NCI-H1694 treated with DMSO at 0.1 percent for 48 hours (cell line): ENCODE measurements at regions not wholly inside any gene's neighbourhood (a gene's known extent, or its start where the extent isn't known, plus 50 kb on each side); places are given as distances from the start of the nearest gene placed in this dataset.

Experiments
- DNase-seq: peaks from one replicate; lab custom pipeline; 2025; lab: John Stamatoyannopoulos, UW

- DNase-seq: no peak
These were observed 485.3 kb upstream of the SMIM21 start for GRCh38 chr18:75912829-75913228.

- no peak for DNase-seq
These were observed 476.9 kb upstream of the SMIM21 start for GRCh38 chr18:75904416-75904815.

GRCh38 chr18:75898651-75899050 lies 471.1 kb upstream of the SMIM21 start:
- DNase-seq: no peak

- DNase-seq: no peak
These were observed 469.9 kb upstream of the SMIM21 start for GRCh38 chr18:75897386-75897785.

- no peak for DNase-seq
These were observed 469.4 kb upstream of the SMIM21 start for GRCh38 chr18:75896865-75897264.

- DNase-seq: no peak
These were observed 467.6 kb upstream of the SMIM21 start for GRCh38 chr18:75895135-75895534.

- no peak for DNase-seq
These were observed 457.2 kb upstream of the SMIM21 start for GRCh38 chr18:75884728-75885127.

- no peak for DNase-seq
These were observed 453.5 kb upstream of the SMIM21 start for GRCh38 chr18:75880925-75881504.

- DNase-seq: no peak
These were observed 452.8 kb upstream of the SMIM21 start for GRCh38 chr18:75880266-75880665.

- no peak for DNase-seq
These were observed 451.7 kb upstream of the SMIM21 start for GRCh38 chr18:75879196-75879595.

- DNase-seq: no peak
These were observed 448.1 kb upstream of the SMIM21 start for GRCh38 chr18:75875559-75875958.

- no peak for DNase-seq
These were observed 447.0 kb upstream of the SMIM21 start for GRCh38 chr18:75874401-75875089.

- DNase-seq: no peak
These were observed 444.1 kb upstream of the SMIM21 start for GRCh38 chr18:75871596-75871995.

- DNase-seq: no peak
These were observed 441.7 kb upstream of the SMIM21 start for GRCh38 chr18:75869162-75869561.

GRCh38 chr18:75868031-75868430 lies 440.5 kb upstream of the SMIM21 start:
- DNase-seq: no peak

- no peak for DNase-seq
These were observed 438.1 kb upstream of the SMIM21 start for GRCh38 chr18:75865639-75866038.

GRCh38 chr18:75864816-75865215 lies 437.3 kb upstream of the SMIM21 start:
- DNase-seq: no peak

GRCh38 chr18:75863696-75864095 lies 436.2 kb upstream of the SMIM21 start:
- DNase-seq: no peak

- DNase-seq: no peak
These were observed 435.0 kb upstream of the SMIM21 start for GRCh38 chr18:75862458-75862857.

- no peak for DNase-seq
These were observed 432.7 kb upstream of the SMIM21 start for GRCh38 chr18:75860166-75860565.

- no peak for DNase-seq
These were observed 432.0 kb upstream of the SMIM21 start for GRCh38 chr18:75859533-75859932.

- DNase-seq: no peak
These were observed 431.3 kb upstream of the SMIM21 start for GRCh38 chr18:75858754-75859153.

- DNase-seq: no peak
These were observed 430.1 kb upstream of the SMIM21 start for GRCh38 chr18:75857558-75857957.

- no peak for DNase-seq
These were observed 427.3 kb upstream of the SMIM21 start for GRCh38 chr18:75854808-75855207.
